GM23248 (cell line): ENCODE measurements at regions not wholly inside any gene's neighbourhood (a gene's known extent, or its start where the extent isn't known, plus 50 kb on each side); places are given as distances from the start of the nearest gene placed in this dataset.

ENCODE experiments used
- DNase-seq: peaks from one replicate; pipeline ENCODE4 v3.0.0-alpha.2; 2015
- H2AFZ ChIP-seq: fragments of 200-600 bp; sonication (generic); 2 replicates; pipeline ENCODE4 v1.6.1; 2016; ENCODE audit warnings: antibody characterized with exemption
- H3F3A ChIP-seq: fragments of 200-600 bp; sonication (generic); 2 replicates; pipeline ENCODE4 v1.6.1; 2016; ENCODE audit warnings: mild to moderate bottlenecking, antibody characterized with exemption, mixed run types; ENCODE audit not compliant: insufficient read depth
- H3K27ac ChIP-seq: fragments of 200-600 bp; sonication (generic); 2 replicates; pipeline ENCODE4 v1.5.1; 2016; ENCODE audit warnings: mild to moderate bottlenecking
- H3K27me3 ChIP-seq: fragments of 200-600 bp; sonication (generic); replicated peaks from 2 replicates; pipeline ENCODE4 v1.6.1; 2016; ENCODE audit warnings: mild to moderate bottlenecking; ENCODE audit not compliant: insufficient read depth
- H3K36me3 ChIP-seq: fragments of 200-600 bp; sonication (generic); 2 replicates; pipeline ENCODE4 v1.6.1; 2016; ENCODE audit warnings: low read depth, mild to moderate bottlenecking
- H3K4me1 ChIP-seq: fragments of 200-600 bp; sonication (generic); 2 replicates; pipeline ENCODE4 v1.6.1; 2016; ENCODE audit warnings: mild to moderate bottlenecking; ENCODE audit not compliant: insufficient read depth
- H3K4me2 ChIP-seq: fragments of 200-600 bp; sonication (generic); one replicate; pipeline ENCODE4 v1.6.1; 2016; ENCODE audit warnings: mild to moderate bottlenecking; ENCODE audit not compliant: unreplicated experiment
- H3K4me3 ChIP-seq: fragments of 200-600 bp; sonication (generic); 2 replicates; pipeline ENCODE4 v1.5.1; 2016; ENCODE audit warnings: mild to moderate bottlenecking
- H3K79me2 ChIP-seq: fragments of 200-600 bp; sonication (generic); 2 replicates; pipeline ENCODE4 v1.6.1; 2016; ENCODE audit warnings: mild to moderate bottlenecking; ENCODE audit not compliant: insufficient read depth
- H3K9ac ChIP-seq: fragments of 200-600 bp; sonication (generic); 2 replicates; pipeline ENCODE4 v1.6.1; 2016; ENCODE audit warnings: mild to moderate bottlenecking
- H3K9me2 ChIP-seq: fragments of 200-600 bp; sonication (generic); 2 replicates; pipeline ENCODE4 v1.6.1; 2016; ENCODE audit warnings: mixed run types, mild to moderate bottlenecking, moderate library complexity; ENCODE audit not compliant: insufficient read depth
- H3K9me3 ChIP-seq: fragments of 200-600 bp; sonication (generic); one replicate; pipeline ENCODE4 v1.6.1; 2017; ENCODE audit warnings: low read depth
- H4K20me1 ChIP-seq: fragments of 200-600 bp; sonication (generic); 2 replicates; pipeline ENCODE4 v1.6.0; 2016; ENCODE audit not compliant: insufficient read depth
- EZH2 ChIP-seq: fragments of 200-600 bp; sonication (generic); IDR thresholded peaks from 2 replicates; pipeline ENCODE4 v1.6.1; 2018; ENCODE audit warnings: antibody characterized with exemption, mild to moderate bottlenecking; ENCODE audit not compliant: insufficient read depth, poor library complexity, severe bottlenecking
- EZH2phosphoT487 ChIP-seq: fragments of 200-600 bp; sonication (generic); IDR thresholded peaks from 2 replicates; pipeline ENCODE4 v1.6.1; 2018; ENCODE audit warnings: antibody characterized with exemption, moderate library complexity, mild to moderate bottlenecking, low read depth; ENCODE audit not compliant: insufficient read depth
- WGBS, 2 experiments: methylation state at CpG; one replicate each; pipeline ENCODE4 v1.1.6; 2015 to 2017; ENCODE audit warnings: low lambda C conversion rate in 2 of 2, low coverage in 1 of 2; ENCODE audit errors: missing lambda C conversion rate in 2 of 2; 5-methylcytosine and 5-hydroxymethylcytosine counted together
- in situ Hi-C: fragments of 300-500 bp; cut with MboI; formaldehyde crosslinking; loops from 2 replicates; pipeline ENCODE4 v1.15.0; 2020

DNA sequence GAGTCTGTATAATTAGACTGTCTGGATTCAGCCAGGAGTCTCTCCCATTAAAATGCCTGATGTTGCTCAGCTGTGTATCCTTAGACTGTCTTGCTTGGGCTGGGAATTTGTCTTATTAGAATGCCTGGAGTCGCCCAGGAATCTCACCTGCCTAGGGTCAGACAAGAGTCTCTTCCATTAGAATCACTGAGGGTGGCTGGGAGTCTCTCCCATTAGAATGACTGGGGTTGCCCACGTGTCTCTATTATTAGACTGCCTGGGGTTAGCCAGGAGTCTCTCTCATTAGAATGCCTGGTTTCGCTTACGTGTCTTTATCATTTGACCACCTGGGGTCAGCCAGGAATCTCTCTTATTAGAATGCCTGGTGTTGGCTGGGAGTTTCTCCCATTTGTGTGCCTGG is 1450.0 kb downstream of the UQCRFS1 start:
- H3K9ac ChIP-seq: no peak overlapping the region
- no peaks in the 10 kb centered on the region for H3K9me2 ChIP-seq
- no peak for DNase-seq
- no peaks in the 10 kb centered on the region for H4K20me1 ChIP-seq
- H3K4me3 ChIP-seq: no peak overlapping the region
- H3K79me2 ChIP-seq: no peaks in the 10 kb centered on the region
- no peaks in the 10 kb centered on the region for H3F3A ChIP-seq
- no peak overlapping the region for H2AFZ ChIP-seq
- TF ChIP-seq EZH2: no peak
- 75 to 79% methylated on average over 4 of the region's 4 CpGs for WGBS, 2 experiments
- in situ Hi-C loops: no loop called here
- no peak overlapping the region for H3K4me2 ChIP-seq
- no peak overlapping the region for H3K27ac ChIP-seq
- H3K27me3 ChIP-seq: no peaks in the 10 kb centered on the region
- H3K36me3 ChIP-seq: no peaks in the 10 kb centered on the region
- no peaks in the 10 kb centered on the region for H3K9me3 ChIP-seq
- no peaks in the 10 kb centered on the region for H3K4me1 ChIP-seq

DNA sequence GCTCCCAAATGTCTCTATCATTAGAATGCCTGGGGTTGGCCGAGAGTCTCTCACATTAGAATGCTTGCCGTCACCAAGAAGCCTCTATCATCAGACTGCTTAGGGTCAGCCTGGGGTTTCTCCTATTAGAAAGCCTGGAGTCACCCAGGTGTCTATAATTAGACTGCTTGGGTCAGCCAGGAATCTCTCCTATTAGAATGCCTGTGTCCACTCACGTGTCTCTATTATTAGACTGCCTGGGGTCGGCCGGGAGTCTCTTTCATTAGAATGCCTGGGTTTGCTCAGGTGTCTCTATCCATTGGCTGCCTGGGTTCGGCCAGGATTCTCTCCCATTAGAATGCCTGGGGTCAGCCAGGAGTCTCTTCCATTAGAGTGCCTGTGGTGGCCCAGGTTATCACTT is 1453.1 kb downstream of the UQCRFS1 start:
- Histone ChIP-seq H3K9me3 (no peaks in the 10 kb centered on the region), H3K36me3 (no peaks in the 10 kb centered on the region), H3K4me1 (no peaks in the 10 kb centered on the region), H3K79me2 (no peaks in the 10 kb centered on the region), H3K9me2 (no peaks in the 10 kb centered on the region), H3F3A (no peaks in the 10 kb centered on the region), H3K4me3 (no peak overlapping the region), H3K9ac (no peak overlapping the region), H3K4me2 (no peak overlapping the region), H3K27me3 (no peaks in the 10 kb centered on the region), H3K27ac (no peak overlapping the region), H4K20me1 (no peaks in the 10 kb centered on the region), H2AFZ (no peak overlapping the region)
- no peak for TF ChIP-seq EZH2
- TF ChIP-seq EZH2phosphoT487: no peak
- WGBS, 2 experiments: 91 to 93% methylated on average over 6 of the region's 6 CpGs
- DNase-seq: no peak
- in situ Hi-C loops: no loop called here

DNA sequence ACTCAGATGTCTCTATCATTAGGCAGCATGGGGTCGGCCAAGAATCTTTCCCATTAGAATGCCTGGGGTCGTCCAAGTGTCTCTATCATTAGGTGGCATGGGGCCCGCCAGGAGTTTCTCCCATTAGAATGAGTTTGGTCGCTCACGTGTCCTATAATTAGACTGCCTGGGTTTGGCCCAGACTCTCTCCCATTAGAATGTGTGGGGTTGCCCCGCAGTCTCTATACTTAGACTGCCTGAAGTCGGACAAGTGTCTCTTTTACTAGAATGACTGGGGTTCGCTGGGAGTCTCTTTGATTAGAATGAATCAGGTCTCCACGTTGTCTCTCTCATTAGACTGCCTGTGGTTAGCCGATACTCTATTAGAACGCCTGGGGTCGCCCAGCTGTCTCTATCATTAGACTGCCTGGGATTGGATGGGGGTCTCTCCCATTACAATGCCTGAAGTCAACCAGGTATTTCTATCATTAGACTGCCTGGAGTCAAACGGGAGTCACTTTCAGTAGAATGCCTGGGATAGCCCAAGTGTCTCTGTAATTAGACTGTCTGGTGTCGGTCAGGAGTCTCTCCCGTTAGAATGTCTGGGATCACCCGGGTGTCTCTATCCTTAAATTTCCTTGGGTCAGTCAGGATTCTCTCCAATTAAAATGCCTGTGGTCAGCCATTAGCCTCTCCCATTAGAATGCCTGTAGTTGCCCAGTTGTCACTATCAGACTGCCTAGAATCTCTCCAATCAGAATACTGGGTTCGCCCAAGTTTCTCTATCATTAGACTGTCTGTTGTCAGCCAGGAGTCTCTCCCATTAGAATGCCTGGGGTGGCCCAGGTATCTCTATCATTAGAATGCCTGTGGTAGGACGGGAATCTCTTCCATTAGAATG is 1454.1 kb downstream of the UQCRFS1 start:
- no peak overlapping the region for H3K4me2 ChIP-seq
- H3F3A ChIP-seq: no peaks in the 10 kb centered on the region
- H3K9ac ChIP-seq: no peak overlapping the region
- no peaks in the 10 kb centered on the region for H3K4me1 ChIP-seq
- no peak overlapping the region for H2AFZ ChIP-seq
- H3K9me3 ChIP-seq: no peaks in the 10 kb centered on the region
- TF ChIP-seq EZH2: no peak
- no peak for TF ChIP-seq EZH2phosphoT487
- no peaks in the 10 kb centered on the region for H3K79me2 ChIP-seq
- no peaks in the 10 kb centered on the region for H4K20me1 ChIP-seq
- H3K27ac ChIP-seq: no peak overlapping the region
- no peaks in the 10 kb centered on the region for H3K9me2 ChIP-seq
- no peak overlapping the region for H3K4me3 ChIP-seq
- H3K27me3 ChIP-seq: no peaks in the 10 kb centered on the region
- in situ Hi-C loops: no loop called here
- WGBS, 2 experiments: 86% methylated on average over 18 of the region's 18 CpGs
- H3K36me3 ChIP-seq: no peaks in the 10 kb centered on the region
- no peak for DNase-seq

DNA sequence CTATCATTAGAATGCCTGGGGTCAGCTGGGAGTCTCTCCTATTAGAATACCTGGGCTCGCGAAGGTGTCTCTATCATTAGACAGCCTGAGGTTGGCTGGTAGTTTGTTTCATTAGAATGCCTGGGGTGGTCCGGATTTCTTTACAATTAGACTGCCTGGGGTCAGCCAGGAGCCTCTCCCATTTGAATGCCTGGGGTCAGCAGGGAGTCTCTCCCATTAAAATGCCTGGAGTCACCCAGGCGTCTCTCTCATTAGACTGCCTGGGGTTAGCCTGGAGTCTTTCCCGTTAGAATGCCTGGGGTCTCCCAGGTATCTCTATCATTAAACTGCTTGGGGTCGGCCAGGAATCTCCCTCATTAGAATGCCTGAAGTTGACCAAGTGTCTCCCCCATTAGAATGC is 1458.3 kb downstream of the UQCRFS1 start:
- in situ Hi-C loops: no loop called here
- Histone ChIP-seq H3K9me3 (no peaks in the 10 kb centered on the region), H3K4me3 (no peak overlapping the region), H3F3A (no peaks in the 10 kb centered on the region), H3K4me2 (no peak overlapping the region), H3K9ac (no peak overlapping the region), H3K79me2 (no peaks in the 10 kb centered on the region), H3K4me1 (no peaks in the 10 kb centered on the region), H4K20me1 (no peaks in the 10 kb centered on the region), H2AFZ (no peak overlapping the region), H3K27ac (no peak overlapping the region), H3K27me3 (no peaks in the 10 kb centered on the region), H3K36me3 (no peaks in the 10 kb centered on the region), H3K9me2 (no peaks in the 10 kb centered on the region)
- 38 to 40% methylated on average over 6 of the region's 6 CpGs for WGBS, 2 experiments
- DNase-seq: no peak
- no peak for TF ChIP-seq EZH2phosphoT487
- no peak for TF ChIP-seq EZH2
